SIG-M5 treated with dmso at 0.1 percent for 504 hours (cell line): ENCODE measurements at regions not wholly inside any gene's neighbourhood (a gene's known extent, or its start where the extent isn't known, plus 50 kb on each side); places are given as distances from the start of the nearest gene placed in this dataset.

Experiments
- DNase-seq: peaks from one replicate; lab custom pipeline; 2025; ENCODE audit not compliant: unreplicated experiment; lab: John Stamatoyannopoulos, UW

- DNase-seq = no peak
Measured at GRCh38 chr9:82367929-82368328, 379.4 kb downstream of the SPATA31D1 start.

- DNase-seq = no peak
Measured at GRCh38 chr9:82369251-82369945, 380.8 kb downstream of the SPATA31D1 start.

- no peak for DNase-seq
Measured at GRCh38 chr9:82375041-82375440, 386.5 kb downstream of the SPATA31D1 start.

GRCh38 chr9:82376677-82377232 lies 388.2 kb downstream of the SPATA31D1 start:
- DNase-seq = no peak

- DNase-seq = no peak
Measured at GRCh38 chr9:82382887-82383616, 394.5 kb downstream of the SPATA31D1 start.

- DNase-seq = no peak
Measured at GRCh38 chr9:82385633-82386032, 397.1 kb downstream of the SPATA31D1 start.

- DNase-seq = no peak
Measured at GRCh38 chr9:82397534-82397933, 409.0 kb downstream of the SPATA31D1 start.

GRCh38 chr9:82404196-82404870 lies 415.8 kb downstream of the SPATA31D1 start:
- DNase-seq = no peak

- no peak for DNase-seq
Measured at GRCh38 chr9:82404881-82405280, 416.3 kb downstream of the SPATA31D1 start.

- no peak for DNase-seq
Measured at GRCh38 chr9:82406456-82407085, 418.0 kb downstream of the SPATA31D1 start.

- DNase-seq = peak; percentile 22
Measured at GRCh38 chr9:82410306-82410705, 421.7 kb downstream of the SPATA31D1 start.

GRCh38 chr9:82410866-82411265 lies 422.3 kb downstream of the SPATA31D1 start:
- no peak for DNase-seq

GRCh38 chr9:82412586-82413305 lies 424.2 kb downstream of the SPATA31D1 start:
- no peak for DNase-seq

- no peak for DNase-seq
Measured at GRCh38 chr9:82417501-82417900, 428.9 kb downstream of the SPATA31D1 start.

GRCh38 chr9:82418334-82418733 lies 429.8 kb downstream of the SPATA31D1 start:
- no peak for DNase-seq

- DNase-seq = no peak
Measured at GRCh38 chr9:82419696-82420486, 431.3 kb downstream of the SPATA31D1 start.

GRCh38 chr9:82421498-82421897 lies 432.9 kb downstream of the SPATA31D1 start:
- DNase-seq = no peak

GRCh38 chr9:82423700-82424099 lies 435.1 kb downstream of the SPATA31D1 start:
- DNase-seq = no peak

- DNase-seq = no peak
Measured at GRCh38 chr9:82424599-82425120, 436.1 kb downstream of the SPATA31D1 start.

- DNase-seq = no peak
Measured at GRCh38 chr9:82431121-82431520, 442.5 kb downstream of the SPATA31D1 start.
